KG1 (cell line): ENCODE measurements at regions not wholly inside any gene's neighbourhood (a gene's known extent, or its start where the extent isn't known, plus 50 kb on each side); places are given as distances from the start of the nearest gene placed in this dataset.

Experiments used
- DNase-seq: peaks from one replicate; lab custom pipeline; 2025; lab: John Stamatoyannopoulos, UW

DNA sequence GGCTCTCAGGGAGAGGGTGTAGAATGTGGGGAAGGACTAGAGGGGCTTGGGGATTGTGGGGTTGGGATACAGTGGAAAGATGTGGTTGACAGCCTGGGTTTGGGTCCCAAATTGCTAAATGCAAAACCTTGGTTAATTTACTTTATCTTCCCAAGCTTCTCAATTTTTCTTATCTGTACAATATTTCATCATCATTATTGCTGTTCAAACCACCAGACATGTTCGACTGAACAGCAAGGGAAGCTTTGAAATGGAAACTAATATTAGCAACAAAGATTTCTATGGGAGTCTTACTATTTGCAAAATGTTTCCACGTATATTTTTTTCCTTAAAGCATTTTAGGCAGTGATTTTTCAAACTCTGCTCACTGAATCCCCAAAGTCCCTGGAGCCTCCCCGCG lies 67.0 kb upstream of the KAZN start:
- DNase-seq, result no peak

DNA sequence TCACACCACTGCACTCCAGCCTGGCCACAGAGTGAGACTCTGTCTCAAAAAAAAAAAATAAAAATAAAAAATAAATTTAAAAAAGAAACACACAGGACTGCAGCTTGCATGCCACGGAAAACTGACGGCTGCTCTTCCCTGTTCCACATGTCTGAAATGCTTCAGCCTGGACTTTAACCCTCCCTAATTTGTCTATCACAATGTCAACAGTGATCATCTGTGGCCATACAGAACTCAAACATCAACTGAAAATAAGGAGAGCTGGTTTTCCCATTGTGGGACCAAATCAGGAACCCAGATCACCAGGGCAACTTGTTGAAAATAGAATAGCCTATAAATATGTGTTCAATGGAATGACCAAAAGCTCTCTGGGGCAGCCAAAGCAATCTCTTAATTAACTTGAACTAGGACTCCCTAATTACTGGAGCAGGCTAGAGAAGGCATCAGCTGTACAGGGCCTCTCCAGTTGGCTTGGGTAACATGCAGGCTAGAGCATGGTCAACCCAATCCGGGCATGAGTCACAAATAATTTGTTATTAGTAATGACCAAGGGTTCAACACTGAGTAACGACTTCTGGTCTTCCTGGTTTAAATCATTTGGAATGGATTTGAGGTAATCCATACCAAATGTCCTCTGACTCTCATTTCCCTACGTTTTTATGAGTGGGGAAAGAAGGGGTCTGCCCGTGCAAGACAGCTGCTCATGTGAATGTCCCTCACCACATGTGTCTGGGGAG lies 62.7 kb upstream of the KAZN start:
- DNase-seq, result no peak

DNA sequence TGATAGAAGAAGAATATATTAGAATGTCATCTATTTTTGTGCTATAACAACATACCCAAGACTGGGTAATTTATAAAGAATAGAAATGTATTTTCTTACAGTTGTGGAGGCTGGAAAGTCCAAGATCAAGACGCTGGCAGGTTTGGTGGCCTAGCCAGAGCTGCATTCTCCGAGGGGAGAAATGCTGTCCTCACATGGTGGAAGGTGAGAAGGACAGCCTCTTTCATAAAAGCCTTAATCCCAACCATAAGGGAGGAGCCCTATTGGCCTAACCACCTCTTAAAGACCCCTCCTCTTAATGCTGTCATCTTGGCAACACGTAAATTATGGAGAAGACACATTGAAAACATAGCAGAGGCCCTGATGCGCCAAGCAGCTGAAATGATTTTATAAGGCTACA lies 60.1 kb upstream of the KAZN start:
- DNase-seq, result no peak

DNA sequence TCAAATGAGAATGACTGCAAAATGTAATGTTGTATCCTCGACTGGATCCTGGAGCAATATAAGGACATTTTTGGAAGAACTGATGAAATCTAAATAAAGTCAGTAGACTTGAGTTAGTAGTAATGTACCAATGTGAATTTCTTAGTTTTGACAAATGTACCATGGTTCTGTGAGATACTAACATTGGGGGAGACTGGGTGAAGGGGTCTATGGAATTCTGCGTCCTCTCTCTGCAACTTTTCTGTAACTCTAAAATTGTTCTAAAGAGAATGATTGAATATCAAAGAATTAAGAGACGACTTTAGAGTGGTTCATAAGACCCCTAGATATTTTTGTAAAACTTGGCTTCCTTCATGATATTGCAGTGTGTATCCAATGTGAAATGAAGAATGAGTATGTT lies 59.2 kb upstream of the KAZN start:
- no peak for DNase-seq

DNA sequence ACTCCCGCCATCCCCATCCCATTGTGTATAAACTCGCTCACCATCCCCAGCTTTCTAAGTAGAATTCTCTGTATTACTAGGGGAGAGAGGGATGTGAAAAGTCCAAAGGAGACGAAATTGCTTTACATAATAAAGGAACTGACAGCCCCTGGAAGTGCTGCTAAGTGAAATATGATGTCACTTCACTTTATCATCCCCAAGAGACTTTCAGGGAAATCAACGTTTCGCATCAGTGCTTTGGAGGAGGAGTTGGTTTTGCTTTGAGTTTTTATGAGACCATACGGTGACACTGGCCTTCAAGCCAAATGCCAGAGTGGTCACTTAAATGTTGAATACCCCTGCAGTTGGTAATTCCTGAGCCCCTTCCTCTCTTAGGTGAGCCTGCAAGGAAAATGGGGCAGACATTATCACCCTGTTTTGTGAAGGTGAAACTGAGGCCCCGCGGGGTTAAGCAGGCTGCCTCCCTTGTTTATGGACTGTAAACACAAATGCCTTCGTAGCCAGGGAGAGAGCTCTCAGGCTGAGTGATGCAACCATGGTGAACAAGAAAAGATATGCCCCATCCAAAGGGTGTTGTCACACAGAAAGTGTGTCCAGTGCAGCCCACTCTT lies 58.4 kb upstream of the KAZN start:
- no peak for DNase-seq

DNA sequence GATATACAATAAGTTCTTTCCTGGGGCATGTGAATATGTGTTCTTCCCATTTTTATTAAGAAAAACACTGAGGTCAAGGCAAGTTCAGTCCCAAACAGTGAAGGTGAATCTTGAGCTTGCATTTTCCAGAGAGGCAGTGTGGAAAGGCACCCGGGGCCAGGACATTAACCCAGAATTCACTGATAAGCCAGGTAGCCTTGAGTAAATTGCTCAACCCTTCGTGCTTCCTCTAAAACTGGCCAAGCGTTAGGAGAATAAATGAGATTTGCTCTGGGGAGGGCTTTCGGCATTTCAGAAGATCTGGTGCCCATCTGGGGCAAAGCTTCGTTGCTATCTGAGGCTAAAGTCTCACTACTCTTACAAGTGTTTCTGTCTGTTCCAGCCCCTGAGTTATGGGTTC lies 57.1 kb upstream of the KAZN start:
- no peak for DNase-seq

DNA sequence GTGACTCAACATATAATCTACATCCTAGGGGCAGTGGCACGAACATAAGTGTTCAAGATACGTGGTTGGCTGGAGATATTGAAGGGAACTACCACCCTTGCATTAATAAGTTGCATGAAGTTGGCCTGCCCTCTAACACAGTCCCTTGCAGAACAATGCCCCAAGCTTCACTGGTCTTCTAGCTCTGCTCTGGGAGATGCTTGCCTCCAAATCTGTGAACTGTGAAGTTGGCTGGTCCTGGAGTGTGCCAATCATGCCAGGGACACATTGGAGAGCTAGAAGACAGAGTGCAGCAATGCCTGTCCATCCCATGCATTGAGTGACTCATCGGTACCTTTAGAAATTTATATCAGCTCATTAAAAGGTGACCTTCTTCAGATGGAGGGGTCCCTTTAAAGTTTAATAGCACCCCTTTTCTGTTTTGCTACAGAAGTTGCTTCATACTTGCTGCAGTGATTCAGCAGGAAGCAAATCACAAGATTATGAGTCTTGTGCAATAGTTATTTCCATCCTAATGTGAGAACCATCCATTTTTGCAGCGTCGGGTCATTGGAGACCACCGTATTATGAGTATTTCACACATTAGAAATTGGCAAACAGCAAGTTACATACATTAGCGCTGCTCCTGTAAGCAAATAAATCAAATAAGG lies 55.2 kb upstream of the KAZN start:
- no peak for DNase-seq

DNA sequence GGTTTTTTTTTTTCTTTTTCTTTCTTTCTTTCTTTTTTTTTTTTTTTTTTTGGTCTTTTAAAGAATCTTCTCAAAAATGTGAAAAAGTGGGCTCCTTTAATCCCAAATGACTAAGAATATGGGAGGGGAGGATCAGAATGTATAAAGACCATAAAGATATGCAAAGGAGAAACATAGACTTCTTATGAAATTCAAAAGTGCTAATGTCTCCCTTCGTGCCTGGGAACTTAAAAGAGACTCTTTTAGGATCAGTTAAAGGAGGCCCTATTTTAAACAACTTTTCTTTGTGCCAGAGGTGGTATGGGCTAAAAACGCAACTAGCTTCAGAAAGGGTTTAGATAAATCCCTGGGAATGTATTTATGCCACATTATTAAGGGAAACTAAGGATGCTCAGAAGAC lies 54.2 kb upstream of the KAZN start:
- DNase-seq, result no peak

DNA sequence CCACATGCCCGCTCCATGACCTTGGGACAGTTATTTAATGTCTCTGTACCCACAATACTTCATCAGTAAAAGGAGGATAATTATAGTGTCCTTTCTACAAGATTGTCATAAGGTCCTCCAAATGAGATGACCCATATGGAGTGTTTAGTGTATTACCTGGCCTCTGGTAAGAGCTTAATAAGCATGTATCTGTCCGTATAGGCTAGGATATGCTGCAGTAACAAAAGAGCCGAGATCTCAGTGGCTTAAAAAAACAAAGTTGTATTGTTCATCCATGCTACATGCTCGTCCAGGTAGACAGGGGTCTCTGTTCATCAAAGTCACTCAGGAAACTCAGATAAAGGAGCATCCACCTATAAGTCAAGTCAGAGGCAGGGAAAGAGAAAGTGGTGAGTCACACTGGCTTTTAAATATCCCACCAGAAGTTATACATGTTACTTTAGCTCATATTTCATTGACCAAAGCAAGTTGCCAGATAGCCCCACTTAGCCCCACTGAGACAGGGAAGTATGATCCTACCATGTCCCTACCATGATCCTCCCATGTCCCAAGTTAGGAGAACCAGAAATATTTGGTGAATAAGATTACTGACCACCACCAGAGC lies 53.0 kb upstream of the KAZN start:
- no peak for DNase-seq

DNA sequence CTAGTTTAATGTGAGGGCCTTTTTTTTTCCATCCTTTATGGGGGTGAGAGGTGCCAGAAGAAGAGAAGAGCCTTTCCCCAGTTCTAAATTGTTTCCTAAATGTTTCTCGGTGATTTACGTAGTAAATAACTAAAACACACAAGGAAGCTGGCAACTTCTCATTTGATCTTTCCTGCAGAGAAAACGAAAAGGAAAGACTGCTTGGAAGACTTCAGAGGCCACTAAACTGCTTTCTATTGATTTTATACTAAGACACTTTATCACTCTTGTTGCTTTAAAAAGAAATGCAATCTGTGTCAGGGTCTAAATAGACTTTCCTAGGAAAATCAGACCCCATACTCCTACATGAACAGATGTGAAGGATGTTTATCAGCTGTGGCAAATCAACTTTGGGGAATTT lies 52.1 kb upstream of the KAZN start:
- DNase-seq, result no peak
